NCI-H526 (cell line): ENCODE measurements at regions not wholly inside any gene's neighbourhood (a gene's known extent, or its start where the extent isn't known, plus 50 kb on each side); places are given as distances from the start of the nearest gene placed in this dataset.
A peak's percentile ranks its signal among the peaks of the same experiment; 100 is the strongest.
"Not testable (repeated sequence)": the region's sequence is repeated elsewhere in the genome, so short reads cannot be mapped to it uniquely, and the experiment has no call there.

Experiments used
- DNase-seq, 2 experiments: peaks; one replicate each; lab custom pipeline; 2025; lab: John Stamatoyannopoulos, UW

DNA sequence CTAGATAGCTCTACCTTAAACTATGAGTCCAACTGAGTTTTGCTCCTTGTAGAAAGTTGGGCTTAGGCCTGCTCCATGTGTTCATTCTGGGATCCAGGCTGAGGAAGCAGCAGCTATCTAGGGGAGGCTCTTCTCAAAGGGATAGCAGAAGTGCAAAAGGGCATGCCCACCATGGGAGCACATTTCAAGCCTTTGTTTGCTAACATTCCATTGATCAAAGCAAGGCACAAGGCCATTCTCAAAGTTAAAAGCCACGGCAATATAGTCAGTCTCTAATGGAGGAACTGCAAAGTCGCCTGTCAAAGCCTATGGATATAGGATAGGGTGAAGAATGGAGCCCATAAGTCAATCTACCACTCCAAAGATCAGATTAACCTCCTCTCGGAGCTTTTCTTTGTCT is 488.1 kb upstream of the ARX start:
- DNase-seq, result no peak

- DNase-seq, result no peak
Observed at GRCh38 chrX:25507801-25508200, 492.0 kb upstream of the ARX start.

DNA sequence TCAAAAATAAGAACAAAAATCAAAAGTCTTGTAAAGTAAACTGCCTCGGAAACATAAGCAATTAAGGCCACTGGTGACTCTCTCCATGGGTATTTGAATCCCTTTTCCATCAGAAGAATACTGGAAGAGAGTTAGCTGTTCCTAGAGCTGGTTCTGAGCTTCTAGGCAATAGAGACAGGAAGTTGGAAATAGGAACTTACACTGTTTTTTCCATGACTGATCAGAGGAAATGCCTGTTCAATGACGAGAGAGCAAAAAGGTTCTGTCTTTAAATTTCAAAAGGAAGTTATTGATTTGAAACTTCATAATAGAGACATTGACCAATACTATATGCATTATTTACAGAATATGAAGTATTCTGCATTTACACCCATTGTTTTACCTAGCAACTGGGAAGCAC is 503.5 kb upstream of the ARX start:
- no peak for DNase-seq

DNA sequence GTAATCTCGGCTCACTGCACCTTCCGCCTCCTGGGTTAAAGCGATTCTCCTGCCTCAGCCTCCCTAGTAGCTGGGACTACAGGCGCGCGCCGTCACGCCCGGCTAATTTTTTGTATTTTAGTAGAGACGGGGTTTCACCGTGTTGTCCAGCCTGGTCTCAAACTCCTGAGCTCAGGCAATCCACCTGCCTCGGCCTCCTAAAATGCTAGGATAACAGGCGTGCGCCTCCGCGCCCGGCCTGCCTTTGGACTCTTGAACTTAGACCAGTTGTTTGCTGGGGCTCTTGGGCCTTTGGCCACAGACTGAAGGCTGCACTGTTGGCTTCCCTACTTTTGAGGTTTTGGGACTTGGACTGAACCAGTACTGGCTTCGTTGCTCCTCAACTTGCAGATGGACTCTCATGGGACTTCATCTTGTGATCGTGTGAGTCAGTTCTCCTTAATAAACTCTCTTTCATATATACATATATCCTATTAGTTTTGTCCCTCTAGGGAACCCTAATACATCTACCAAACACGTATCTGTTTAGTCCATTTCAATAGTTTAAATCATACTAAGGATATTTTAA is 506.8 kb upstream of the ARX start:
- DNase-seq, result not testable (repeated sequence)

DNA sequence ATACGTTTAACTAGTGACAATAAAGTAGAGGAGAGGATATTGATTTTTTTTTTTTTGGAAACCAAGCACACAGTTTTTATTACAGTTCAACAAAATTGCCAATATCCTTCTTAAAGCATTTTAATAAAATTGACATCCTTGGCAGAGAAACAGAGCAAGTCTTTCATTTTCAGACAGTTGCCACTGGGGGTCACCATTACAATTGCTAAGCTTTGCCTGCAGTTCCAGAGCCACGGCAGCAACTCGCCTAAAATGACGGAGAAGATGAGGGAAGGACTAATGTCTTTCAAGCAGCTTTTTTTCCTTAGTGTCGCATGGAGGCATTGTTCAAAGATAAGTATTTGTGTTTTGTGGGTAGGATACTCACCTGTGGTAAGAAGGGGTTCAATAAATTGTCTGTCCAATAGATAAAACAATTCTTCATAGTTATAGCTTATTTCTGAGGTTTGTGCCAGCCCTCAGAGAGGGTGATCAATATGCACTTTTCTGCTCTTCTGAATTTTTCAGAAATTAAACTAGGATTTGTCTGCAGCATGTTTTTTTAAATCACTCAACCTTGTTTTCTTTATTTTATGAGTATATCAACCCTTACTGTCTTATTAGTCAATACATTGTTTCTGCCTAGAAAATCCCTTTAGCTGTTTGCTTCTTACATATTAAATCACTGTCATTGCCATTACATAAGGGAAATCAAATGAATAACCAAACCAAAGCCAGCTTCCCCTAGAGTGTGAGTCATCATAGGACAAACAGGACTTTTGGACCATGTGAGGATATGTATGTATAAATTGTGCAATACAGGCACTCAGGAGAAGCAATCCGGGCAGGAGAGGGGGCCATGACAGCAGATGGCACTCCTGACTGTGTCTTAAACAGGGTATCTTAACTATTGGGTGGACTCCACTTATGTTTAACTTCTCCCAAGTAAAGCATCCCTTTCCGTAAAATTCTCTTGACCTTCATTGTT is 508.1 kb upstream of the ARX start:
- DNase-seq, result peak; percentile 25 to 43

DNA sequence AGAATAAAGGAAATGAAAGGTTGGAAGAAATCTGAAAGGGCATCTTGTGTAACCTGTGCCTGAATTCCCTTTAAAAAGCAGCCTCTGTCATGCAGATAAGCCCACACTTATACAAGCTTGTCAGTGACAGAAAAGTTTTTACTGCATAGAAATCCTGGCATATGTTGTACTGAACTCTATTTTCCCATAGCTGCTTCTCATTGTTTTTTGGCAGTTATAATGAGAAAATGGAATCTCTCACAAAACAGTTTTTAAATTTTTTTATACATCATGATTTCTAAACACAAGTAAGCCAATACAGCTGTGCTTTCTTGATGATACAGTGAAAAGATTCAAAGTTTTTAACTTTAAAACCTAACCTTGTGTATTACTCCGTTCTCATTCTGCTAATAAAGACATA is 511.4 kb upstream of the ARX start:
- no peak for DNase-seq

DNA sequence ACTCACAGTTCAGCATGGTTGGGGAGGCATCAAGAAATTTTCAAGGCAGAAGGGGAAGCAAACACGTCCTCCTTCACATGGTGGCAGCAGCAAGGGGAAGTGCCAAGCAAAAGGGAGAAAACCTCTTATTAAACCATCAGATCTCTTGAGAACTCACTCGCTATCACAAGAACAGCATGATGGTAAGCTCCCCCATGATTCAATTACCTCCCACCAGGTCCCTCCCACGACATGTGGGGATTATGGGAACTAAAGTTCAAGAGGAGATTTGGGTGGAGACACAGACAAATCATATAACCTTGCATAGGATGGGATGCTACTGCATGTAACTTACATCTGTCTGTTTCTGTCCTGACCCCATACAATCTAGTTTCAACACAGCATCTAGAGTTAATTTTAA is 511.8 kb upstream of the ARX start:
- no peak for DNase-seq

DNA sequence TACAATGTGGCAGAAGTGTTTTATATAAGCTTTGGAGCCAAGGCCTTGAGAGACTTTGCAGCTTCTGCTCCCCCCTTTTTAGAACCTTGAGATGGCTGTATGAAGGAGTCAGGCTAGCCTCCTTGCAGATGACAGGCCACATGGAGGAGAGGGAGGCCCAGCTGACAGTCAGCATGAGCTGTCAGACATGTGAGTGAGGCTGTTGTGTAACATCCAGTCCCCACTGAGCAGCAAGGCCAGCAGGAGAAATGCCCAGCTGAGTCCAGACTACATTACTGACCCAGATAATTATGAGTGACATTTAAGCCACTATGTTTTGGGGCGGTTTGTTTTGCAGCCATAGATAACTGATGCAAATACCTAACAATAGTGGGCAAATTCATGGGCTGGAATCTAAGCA is 515.3 kb upstream of the ARX start:
- no peak for DNase-seq

DNA sequence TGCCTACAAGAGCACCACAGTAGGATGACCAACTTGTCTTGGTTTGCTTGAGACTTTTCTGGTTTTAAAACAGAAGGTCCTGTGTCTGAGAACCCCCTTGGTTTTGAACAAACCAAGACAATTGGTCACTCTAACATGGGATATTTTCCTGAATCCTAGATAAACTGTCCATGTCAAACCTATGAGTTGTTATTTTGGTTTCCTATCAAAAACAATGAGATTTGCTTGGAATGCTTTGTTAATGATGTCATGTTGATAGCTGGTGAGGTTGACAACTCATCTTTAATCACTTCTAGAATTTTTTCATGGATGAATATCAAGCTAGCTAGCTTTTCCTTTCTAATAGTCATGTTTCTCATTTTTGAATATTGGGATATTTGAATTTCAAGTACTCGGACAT is 518.3 kb upstream of the ARX start:
- no peak for DNase-seq

GRCh38 chrX:25536307-25536970 is 520.7 kb upstream of the ARX start:
- no peak for DNase-seq

GRCh38 chrX:25537699-25538098 is 521.9 kb upstream of the ARX start:
- no peak for DNase-seq

DNA sequence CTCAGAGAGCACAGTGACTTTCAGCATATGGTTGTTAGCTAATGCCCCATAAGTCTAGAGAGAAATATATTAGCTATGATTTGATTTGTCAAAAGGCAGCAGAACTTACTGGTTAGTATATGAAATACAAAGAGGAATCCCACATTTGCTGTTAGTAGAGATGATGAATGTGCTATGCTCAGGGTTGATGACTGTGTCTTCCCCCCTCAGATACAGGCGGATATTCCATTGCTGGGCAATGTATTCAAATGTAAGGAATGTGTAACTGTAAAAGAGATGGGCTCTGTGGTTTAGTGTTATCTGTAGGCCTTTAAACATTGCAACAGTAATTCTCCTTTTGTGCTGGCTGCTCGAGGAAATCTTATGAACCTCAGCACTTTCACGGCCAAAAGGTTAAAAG is 528.9 kb upstream of the ARX start:
- DNase-seq, result no peak

GRCh38 chrX:25548811-25549210 is 533.0 kb upstream of the ARX start:
- DNase-seq, result no peak

GRCh38 chrX:25555521-25555920 is 539.8 kb upstream of the ARX start:
- DNase-seq, result no peak

DNA sequence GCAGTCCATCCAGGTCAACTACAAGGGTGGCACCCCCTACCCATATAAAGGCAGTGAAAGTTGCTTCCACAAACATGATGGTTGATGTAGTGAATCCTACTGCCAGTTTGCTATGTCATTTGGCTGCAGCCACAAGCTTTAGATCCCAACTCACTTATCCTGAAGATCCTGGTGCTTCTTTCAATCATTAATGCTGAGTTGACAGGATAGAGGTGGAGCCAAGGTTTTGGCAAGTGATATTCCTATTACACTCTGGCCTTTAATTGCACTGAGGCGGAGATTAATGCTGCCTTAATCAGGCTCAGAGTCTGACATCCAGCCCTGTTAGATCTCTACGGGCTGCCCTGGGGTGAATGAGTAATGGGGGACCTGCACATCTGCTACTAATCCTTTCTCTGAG is 542.4 kb upstream of the ARX start:
- no peak for DNase-seq

- no peak for DNase-seq
Observed at GRCh38 chrX:25561190-25561589, 545.4 kb upstream of the ARX start.

GRCh38 chrX:25573631-25574030 is 557.9 kb upstream of the ARX start:
- DNase-seq, result no peak

DNA sequence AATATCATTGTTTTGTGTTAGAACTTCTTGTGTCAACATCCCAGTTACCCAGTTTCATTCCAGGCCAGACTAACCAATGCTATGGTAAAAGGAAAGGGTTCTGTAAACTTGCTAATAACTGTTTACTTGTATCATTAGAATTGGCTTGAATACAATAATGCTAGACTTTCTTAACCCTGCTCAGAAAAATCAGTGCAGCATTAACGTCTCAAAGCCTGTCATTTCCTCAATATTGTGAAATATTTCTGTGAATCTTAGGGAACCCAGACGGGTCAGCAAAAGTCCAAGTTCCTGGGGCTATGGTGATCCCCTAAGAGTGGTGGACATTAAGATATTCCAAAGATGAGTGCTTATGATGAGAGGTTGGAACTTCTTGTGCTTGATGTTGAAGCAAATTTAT is 541.2 kb upstream of the MAGEB18 start:
- DNase-seq, result no peak

DNA sequence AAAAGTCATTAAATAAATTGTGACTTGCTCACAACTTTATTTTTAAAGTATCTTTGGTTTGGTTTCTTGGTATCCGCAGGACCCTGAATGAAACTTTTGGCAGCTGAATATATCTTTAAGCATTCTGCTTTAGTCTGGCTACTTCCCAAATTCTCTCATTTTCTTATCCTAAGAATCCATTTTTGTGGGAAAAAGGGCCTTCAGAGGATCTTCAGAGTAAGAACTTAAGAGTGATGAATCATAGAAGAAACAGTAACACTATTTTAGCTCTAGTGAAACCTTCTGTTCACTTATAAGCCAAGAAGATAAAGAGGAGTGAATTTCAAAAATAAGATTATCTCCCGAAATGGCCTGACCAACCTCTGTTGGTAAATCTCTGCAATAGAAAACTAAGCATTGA is 540.6 kb upstream of the MAGEB18 start:
- DNase-seq, result no peak

GRCh38 chrX:25599061-25599460 is 539.1 kb upstream of the MAGEB18 start:
- no peak for DNase-seq

DNA sequence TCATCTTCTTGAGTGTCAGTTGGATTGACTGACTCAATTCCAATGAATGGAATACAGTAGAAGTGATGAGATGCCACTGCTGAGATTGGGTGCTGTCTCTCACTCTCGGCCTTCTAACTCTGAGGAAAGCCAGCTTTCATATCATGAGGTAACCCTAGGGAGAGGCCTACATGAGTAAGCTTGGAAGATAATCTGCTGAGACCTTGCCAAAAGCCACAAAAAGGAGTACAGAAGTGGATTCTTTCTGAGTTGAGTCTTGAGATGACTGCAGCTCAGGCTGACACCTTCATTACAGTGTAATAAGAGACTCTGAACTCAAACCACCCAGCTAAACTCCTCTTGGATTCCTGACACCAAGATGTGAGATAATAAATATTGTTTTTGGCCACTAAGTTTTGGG is 537.4 kb upstream of the MAGEB18 start:
- DNase-seq, result no peak

DNA sequence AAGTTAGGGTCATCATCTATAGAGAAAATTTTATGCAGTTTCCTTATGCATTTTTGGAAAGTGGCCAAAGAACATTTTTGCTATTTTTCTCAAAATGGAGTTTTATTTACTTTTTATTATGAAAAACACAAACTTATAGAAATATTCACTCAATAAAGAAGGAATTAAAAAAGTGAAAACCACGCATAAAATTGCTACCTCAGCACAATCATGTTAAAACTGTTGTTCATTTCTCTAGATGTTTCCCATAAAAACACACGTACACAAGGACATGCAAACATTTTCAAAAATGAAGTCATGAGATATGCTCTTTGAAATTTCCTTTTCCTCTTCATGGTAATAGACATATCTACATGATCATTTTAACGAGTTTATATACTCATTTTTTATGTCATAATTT is 536.8 kb upstream of the MAGEB18 start:
- DNase-seq, result no peak

DNA sequence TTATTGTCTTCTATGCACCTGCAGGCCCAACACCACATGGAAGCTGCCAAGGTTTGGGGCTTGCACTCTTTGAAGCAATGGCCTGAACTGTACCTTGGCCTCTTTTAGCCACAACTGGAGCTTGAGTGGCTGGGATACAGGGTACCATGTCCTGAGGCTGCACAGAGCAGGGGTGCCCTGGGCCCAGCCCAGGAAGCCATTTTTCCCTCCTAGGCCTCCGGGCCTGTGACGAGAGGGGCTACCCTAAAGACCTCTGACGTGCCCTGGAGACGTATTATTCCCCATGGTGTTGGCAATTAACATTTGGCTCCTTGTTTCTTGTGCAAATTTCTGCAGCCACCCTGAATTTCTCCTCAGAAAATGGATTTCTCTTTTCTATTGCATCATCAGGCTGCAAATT is 519.9 kb upstream of the MAGEB18 start:
- DNase-seq, result no peak
